TTC549 (cell line): ENCODE measurements at regions not wholly inside any gene's neighbourhood (a gene's known extent, or its start where the extent isn't known, plus 50 kb on each side); places are given as distances from the start of the nearest gene placed in this dataset.
"Not testable (repeated sequence)": the region's sequence is repeated elsewhere in the genome, so short reads cannot be mapped to it uniquely, and the experiment has no call there.

Experiments
- FAIRE-seq: peaks from 2 replicates; lab custom pipeline; 2012; peaks lifted over from hg19 to GRCh38; lab: Jason Lieb, UNC

DNA sequence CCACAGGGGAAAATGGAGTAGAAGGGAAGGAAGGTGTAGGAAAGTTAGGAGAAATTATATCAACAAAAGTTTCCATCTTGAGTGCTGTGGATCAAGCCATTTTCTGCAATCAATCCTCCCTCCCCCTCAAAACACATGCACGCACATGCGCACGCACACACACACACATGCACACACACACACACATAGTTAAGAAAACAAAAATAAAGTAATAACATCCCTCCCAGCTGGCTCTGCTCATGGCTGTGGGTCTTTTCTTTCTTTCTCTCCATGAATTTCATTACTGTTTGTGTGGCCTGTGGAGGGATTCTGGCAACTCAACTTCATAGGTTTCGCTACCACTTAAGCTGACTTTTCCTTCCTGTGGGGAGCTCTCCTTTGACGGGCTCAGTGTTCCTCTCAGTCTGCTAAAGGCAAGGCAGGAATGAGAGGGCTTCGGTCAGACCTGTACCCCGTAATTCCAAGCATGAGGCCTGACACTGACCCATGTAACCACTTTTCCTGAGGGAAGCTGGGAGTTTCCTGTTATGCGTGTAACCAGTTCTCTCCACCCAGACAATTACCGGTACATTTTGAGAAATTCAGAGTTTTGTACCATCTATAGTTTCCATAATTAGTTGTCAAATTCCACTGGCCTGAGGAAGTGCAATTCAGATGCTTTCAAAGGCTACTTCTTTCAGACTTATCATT is 79.8 kb downstream of the ZNF92 start:
- no peak for FAIRE-seq

DNA sequence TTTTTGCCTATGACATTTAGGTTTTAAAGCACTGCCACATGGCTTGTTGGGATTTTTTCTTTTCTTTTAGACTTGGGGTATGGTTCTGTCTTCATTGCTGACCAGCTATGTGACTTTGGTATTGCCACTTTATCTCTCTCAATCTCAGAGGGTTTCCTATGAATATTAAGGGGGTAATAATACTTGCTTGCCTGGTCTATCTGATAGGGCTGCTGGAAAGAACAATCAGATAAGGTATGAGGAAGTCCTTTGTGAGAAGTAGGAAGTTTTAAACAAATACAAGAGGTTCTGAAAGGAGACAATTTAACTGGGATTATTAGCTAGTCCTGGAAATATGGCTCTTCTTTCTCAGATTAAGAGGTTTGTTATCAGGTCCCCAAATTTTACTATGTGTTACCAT is 80.8 kb downstream of the ZNF92 start:
- no peak for FAIRE-seq

DNA sequence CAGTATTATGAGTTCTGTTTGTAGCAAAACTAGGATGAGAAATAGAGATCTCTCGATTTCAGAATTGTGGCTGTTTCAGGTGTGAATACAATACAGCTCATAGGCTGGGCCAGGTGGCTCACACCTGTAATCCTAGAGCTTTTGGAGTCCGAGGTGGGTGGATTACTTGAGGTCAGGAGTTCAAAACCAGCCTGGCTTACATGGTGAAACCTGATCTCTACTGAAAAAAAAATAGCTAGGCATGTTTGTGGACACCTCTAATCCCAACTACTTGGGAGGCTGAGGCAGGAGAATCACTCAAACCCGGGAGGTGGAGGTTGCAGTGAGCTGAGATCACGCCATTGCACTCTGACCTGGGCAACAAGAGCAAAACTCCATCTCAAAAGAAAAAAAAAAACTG is 81.4 kb downstream of the ZNF92 start:
- not testable (repeated sequence) for FAIRE-seq

DNA sequence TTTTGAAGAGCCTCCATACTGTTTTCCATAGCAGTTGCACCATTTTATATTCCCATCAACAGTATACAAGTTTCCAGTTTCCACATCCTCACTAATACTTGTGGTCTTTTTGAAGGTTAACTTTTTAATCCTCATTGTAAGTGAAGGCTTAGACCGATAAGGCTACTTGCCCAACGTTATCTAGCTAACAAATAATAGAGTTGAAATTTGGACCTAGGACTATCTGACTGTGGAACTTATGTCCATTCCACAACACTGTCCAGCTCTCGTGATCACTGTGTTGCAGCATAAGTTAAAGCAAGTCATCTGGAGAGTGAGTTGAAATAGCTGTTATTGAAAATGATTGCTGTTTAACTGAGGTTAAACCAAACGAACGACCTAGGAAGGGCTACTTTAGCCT is 84.0 kb downstream of the ZNF92 start:
- no peak for FAIRE-seq

DNA sequence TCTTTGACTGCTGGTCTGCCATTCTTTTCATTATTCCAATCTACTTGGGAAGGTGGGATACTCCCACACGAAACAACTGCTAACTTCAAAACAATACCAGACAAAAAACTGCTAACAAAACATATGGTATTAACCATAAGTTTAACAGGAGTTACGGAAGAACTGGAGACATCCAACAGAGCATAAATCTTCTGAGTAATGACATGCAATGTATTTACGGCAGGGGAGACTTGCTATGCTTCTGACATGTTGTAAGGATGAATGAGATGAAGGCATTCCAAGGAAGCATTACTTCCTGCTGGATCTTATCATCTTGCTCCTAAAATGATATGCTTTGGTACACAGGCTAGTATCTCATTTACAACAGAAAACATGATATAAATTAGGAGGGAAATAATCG is 85.8 kb downstream of the ZNF92 start:
- no peak for FAIRE-seq

DNA sequence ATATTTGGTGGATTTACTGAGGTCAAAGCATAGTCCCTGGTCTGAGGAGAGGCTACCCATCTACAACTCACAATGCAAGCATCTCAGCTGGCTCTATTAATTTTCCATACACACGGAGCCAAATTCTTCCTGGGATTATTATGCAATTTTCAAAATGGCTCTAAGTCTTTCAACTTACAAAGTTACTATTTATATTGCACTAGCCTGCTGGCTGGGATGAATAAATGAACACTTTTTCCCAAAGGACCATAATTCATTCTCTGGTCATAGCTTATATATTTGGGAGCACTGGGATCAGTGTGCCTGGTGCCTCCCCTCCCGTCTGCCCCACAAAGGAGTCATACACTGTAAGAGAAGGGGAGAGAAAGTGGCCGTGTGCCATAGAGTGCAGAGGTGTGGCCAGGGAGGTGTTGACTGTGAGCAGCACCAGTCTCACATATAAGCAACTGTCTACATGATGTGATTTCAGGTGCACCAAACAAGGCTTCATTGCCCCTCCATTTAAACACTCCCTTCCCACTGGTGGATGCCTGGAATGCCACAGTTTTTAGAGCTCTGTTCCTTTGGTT is 88.6 kb downstream of the ZNF92 start:
- no peak for FAIRE-seq

DNA sequence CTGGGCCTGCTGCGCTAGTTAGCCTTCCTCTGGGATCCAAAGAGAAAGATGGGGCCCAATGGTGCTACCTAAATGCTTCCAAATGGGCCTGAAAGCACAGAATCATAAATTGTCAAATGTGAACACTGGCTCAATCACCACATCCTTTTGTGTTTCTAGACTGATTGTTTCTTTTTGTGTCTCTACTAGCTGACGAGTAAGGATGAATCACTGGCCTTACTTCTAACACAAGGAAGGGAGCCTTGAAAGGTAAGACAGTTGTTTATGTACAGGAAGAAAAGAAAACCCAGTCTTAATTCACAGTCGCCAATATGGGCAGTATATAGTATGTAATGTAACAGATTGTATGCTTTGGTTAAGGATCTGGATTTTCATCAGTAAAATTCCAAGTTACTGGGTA is 89.5 kb downstream of the ZNF92 start:
- no peak for FAIRE-seq

DNA sequence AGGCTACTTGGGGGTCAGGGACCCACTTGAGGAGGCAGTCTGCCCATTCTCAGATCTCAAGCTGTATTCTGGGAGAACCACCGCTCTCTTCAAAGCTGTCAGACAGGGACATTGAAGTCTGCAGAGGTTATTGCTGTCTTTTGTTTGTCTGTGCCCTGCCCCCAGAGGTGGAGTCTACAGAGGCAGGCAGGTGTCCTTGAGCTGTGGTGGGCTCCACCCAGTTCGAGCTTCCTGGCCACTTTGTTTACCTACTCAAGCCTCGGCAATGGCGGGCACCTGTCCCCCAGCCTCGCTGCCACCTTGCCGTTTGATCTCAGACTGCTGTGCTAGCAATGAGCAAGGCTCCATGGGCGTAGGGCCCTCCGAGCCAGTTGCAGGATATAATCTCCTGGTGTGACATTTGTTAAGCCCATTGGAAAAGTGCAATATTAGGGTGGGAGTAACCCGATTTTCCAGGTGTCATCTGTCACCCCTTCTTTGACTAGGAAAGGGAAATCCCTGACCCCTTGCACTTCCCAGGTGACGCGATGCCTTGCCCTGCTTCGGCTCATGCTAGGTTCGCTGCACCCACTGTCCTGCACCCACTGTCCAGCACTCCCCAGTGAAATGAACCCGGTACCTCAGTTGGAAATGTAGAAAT is 96.4 kb downstream of the ZNF92 start:
- not testable (repeated sequence) for FAIRE-seq

DNA sequence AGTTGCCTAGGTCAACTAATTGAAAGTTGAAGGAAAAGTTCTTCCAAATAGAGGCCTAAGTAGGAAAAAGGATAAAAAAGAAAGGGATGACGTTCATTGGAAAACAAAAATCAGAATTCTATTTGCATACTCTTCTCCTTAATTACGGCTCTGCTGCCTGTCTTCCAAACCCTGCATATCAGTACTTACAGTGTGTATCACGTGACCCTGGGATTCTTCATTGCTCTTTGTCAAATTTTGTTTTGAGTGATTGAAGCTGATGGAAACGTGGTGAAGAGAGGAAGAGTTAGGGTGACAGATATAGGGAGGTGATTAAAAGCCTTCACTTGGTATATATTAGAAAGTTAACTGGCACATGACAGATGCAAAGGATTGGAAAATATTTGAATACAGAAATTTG is 97.9 kb downstream of the ZNF92 start:
- FAIRE-seq = no peak

DNA sequence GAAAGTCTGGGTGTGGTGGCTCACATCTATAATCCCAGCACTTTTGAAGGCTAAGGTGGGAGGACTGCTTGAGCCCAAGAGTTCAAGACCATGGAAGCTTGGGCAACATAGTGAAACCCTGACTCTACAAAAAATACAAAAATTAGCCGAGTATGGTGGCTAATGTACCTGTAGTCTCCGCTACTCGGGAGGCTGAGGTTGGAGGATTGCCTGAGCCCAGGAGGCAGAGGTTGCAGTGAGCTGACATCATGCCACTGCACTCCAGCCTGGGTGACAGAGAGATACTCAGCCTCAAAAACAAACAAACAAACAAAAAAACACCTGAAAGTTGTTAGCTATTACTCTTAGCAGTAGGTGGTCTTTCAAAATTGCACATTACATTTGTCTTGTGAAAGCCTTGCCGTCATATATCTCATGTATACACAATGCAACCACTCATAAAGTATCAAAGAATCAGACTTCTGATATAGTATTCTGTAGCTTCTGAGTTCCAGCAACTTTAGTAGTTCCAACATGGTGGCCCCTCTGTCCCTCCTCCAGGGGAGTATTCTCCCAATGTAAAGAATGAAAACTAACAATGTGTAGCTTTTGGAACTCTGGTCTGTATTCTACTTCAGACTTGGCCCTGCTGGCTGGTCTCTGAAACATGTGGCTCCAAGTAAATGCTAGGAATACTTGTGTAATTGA is 101.5 kb downstream of the ZNF92 start:
- FAIRE-seq = no peak

DNA sequence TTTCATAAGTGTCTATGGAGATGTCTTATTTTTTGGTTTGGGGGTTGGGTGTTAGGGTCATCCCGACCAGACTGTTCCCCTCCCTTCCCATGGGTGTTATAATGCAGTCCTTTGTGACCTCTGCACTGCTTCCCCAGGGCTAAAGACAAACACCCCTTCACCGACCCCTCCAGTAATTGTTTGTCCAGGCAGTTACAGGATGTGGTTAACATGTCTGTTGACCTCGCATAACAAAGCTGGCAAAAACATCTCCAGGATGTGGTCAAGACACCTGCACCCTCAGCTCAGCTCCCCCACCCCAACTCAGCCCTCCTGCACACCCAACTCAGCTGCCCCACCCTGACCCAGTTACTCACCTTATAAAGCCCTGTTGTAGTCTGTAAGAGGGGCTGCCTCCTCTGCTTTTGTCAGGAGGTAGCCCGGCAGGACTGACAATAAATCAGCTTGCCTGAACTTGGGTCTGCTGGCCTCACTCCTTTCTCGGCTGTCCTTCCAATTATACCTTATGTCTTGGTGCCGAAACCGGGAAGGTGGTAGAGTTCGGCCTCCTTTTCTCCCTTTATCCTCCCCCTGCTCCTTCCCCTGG is 102.2 kb downstream of the ZNF92 start:
- no peak for FAIRE-seq

DNA sequence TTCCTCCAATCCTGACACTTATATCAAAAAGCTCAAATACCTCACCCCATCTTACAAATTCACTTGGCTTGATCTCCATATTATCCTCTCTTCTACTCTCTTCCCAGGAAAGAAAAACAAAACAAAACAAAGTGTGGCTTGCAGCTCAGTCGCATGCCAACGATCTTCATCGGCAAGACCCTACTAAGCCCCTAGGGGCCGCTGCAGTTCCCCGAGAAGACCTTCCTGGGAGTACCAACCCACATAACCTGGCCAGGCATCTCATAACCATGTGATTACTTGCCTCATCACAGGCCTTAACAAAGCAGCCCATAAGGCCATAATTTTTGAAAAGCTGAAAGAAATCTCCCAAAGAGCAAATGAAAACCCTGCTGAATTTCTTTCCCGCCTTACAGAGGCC is 103.7 kb downstream of the ZNF92 start:
- no peak for FAIRE-seq

DNA sequence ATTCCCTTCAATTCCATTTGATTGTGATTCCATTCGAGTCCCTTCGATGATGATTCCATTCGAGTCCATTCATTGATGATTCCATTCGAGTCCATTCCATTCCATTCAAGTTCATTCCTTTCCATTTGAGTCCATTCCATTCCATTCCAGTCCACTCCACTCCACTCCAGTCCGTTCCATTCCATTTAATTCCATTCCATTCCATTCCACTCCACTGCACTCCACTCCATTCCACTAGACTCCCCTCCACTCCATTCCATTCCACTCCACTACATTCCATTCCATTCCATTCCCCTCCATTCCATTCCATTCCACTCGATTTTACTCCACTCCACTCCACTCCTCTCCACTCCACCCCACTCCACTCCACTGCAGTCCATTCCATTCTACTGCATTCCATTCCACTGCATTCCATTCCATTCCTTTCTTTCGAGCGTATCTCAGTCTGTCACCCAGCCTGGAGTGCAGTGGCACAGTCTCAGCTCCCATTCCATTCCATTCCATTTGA is 115.7 kb downstream of the ZNF92 start:
- FAIRE-seq = no peak

DNA sequence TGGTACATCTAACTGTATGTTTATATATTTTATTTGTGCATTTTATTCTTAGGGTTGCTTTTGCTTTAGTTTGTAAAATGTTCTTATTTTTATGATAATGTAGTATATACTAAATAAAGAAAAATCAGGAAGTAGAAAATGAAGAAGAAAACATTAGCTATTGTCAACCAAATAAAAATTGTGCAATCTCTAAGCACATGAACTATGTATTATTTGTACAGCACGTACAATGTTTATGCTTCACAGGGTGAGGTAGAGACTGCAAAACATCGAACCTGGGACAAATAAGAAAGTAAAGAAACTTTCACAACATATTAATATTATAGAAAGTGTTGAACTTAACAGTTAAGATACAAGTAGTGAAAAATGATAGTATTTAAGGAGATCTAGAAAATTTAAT is 123.0 kb downstream of the ZNF92 start:
- not testable (repeated sequence) for FAIRE-seq

DNA sequence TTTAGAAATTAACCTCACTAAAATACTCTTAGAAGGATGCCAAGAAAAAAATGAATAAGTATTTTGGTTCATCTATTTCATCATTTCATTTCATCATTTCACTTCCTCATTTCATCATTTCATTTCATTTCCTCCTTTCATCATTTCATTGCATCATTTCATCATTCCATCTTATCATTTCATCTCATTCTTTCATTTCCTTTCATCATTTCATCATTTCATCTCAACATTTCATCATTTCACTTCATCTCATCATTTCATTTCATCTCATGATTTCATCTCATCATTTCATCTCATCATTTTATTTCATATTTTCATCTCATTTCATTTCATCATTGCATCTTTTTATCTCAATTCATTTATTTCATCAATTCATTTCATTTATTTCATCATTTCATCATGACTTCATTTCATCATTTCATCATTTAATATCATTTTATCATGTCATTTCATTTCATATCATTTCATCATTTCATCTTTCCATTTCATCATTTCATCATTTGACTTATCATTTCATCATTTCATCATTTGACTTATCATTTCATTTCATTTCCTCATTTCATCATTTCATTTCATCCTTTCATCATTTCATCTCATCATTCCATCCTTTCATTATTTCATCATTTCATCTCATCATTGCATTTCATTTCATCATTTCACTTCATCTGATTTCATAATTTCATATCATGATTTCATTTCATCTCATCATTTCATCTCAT is 129.9 kb downstream of the ZNF92 start:
- FAIRE-seq = no peak

DNA sequence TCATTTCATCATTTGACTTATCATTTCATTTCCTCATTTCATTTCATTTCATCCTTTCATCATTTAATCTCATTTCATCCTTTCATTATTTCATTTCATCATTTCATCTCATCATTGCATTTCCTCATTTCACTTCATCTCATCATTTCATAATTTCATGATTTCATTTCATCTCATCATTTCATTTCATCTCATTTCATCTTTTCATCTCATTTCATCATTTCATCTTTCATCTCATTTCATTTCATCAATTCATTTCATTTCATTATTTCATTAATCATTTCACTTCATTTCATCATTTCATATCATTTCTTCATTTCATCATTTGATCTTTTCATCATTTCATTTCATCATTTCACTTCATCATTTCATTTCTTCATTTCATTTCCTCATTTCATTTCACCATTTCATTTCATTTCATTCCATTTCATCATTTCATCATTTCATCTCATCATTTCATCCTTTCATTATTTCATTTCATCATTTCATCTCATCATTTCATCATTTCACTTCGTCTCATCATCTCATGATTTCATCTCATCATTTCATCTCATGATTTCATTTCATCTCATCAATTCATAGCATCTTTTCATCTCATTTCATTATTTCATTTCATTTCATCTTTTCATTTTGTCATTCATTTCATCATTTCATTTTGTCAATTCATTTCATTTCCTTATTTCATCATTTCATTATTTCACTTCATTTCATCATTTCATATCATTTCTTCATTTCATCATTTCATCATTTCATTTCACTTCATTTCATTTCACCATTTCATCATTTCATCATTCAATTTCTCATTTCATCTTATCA is 131.1 kb downstream of the ZNF92 start:
- not testable (repeated sequence) for FAIRE-seq

DNA sequence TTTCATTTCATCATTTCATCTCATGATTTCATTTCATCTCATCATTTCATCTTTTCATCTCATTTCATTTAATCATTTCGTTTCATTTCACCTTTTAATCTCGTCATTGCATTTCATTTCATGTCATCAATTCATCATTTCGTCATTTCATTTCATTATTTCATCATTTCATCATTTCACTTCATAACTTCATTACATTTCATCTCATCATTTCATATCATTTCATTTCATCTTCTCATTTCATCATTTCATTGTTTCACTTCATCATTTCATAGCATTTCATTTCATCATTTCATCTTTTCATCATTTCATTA is 131.6 kb downstream of the ZNF92 start:
- FAIRE-seq = not testable (repeated sequence)

DNA sequence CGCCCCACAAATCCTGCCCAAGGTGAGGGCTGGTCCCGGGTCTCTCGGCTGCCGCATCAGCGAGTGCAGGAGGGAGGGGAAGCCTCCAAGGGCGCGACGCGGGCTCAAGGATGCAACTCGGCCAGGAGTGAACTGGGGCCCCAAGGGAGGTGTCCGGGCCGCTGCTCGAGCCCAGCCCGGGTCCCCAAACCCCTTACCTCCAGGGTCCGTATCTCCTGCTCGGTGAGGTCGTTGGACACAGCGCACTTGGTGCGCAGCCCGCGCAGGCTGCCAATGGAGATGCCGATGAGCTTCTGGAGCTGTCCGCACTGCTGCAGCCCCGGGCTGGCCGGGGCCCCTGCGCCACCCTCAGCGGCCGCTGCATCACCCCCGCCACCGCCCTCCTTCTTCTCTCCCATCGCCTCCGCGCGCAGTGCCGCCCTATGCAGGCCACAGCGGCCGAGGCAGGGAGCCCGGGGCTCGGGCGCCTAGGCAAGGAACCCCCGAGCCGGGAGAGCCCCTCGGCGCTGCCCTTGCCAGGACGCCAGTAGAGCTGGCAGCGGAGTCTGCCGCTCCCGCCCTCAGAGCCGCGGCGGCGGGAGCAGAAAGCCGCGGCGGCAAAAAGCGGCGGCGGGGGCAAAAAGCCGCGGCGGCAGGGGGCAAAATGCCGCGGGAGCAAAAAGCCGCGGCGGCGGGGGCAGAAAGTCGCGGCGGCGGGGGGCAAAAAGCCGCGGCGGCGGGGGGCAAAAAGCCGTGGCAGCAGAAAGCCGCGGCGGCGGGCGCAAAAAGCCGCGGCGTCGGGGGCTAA is 135.1 kb downstream of the ZNF92 start:
- not testable (repeated sequence) for FAIRE-seq

DNA sequence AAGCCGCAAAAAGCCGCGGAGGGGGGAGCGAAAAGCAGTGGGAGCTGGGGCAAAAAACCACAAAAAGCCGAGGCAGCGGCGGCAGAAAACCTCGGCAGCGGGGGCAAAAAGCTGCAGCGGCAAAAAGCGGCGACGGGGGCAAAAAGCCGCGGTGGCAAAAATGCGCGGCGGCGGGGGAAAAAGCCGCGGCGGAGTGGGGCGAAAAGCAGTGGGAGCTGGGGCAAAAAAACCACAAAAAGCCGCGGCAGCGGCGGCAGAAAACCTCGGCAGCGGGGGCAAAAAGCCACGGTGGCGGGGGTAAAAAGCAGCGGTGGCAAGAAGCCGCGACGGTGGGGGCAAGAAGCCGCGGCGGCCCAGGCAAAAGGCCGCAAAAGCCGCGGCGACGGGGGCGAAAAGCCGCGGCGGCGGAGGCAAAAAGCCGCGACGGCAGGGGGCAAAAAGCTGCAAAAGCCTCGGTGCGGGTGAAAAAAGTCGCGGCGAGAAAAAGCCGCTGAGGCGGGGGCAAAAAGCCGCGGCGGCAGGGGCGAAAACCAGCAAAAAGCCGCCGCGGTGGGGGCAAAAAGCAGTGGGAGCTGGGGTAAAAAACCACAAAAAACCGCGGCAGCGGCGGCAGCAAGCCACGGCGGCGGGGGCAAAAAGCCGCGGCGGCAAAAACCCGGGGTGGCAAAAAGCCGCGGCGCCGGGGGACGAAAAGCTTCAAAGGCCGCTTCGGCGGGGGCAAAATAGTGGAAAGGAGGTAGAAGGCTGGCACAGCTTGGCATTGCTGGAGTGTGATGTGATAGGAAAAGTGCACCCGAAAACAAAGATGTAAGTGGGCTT is 135.9 kb downstream of the ZNF92 start:
- no peak for FAIRE-seq

DNA sequence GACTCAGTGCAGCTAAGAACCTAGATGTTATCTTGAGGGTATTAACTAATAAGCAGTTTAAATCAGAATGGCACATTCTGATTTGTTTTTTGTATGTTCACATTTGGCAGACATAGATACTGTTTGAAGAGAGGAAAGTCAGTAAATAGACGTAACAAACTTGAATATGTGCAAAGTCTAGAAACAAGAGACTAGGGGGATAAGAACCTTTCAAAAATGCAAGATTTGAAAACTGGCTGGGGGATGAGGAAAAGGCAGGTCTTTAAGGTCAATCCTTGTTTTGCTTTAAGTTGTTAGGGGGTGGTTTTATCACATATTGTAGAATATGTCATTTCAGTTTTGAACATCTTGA is 136.5 kb downstream of the ZNF92 start:
- not testable (repeated sequence) for FAIRE-seq
